CD14-positive monocyte (primary cell): ENCODE measurements at regions not wholly inside any gene's neighbourhood (a gene's known extent, or its start where the extent isn't known, plus 50 kb on each side); places are given as distances from the start of the nearest gene placed in this dataset.
A peak's percentile ranks its signal among the peaks of the same experiment; 100 is the strongest.

Experiments used
- DNase-seq, 3 donors: peaks; one replicate each; pipeline ENCODE4 v3.0.0-alpha.2; 2011 to 2022
- H2AFZ ChIP-seq: 2 replicates; pipeline ENCODE4 v1.6.0; 2012; ENCODE audit warnings: mild to moderate bottlenecking, low read depth, low read length, inconsistent platforms; ENCODE audit not compliant: insufficient read depth, poor library complexity, severe bottlenecking
- H3K27ac ChIP-seq, 2 donors: 1 replicate in 1 of 2; 2 replicates in 1 of 2; pipeline ENCODE4 v1.5.1; 2012 to 2013; ENCODE audit warnings: low read length in 2 of 2, control low read depth in 1 of 2, inconsistent platforms in 1 of 2, low read depth in 1 of 2, mild to moderate bottlenecking in 1 of 2
- H3K27me3 ChIP-seq, 2 donors: one replicate each; pipeline versions ENCODE4 v1.6.0 to v1.6.1; 2011 to 2013; ENCODE audit warnings: low read length in 2 of 2; ENCODE audit not compliant: control insufficient read depth in 2 of 2, insufficient read depth in 2 of 2
- H3K36me3 ChIP-seq, 2 donors: replicated peaks in 1 of 2; 1 replicate in 1 of 2; 2 replicates in 1 of 2; pipeline versions ENCODE4 v1.5.1 to v1.6.1; 2012 to 2013; ENCODE audit warnings: low read length in 2 of 2, control low read depth in 1 of 2, inconsistent platforms in 1 of 2, mild to moderate bottlenecking in 1 of 2; ENCODE audit not compliant: insufficient read depth in 2 of 2, control insufficient read depth in 1 of 2
- H3K4me1 ChIP-seq, 2 donors: 1 replicate in 1 of 2; 2 replicates in 1 of 2; pipeline versions ENCODE4 v1.5.1 to v1.6.1; 2012 to 2013; ENCODE audit warnings: low read length in 2 of 2, control low read depth in 1 of 2, inconsistent platforms in 1 of 2, mild to moderate bottlenecking in 1 of 2, moderate library complexity in 1 of 2; ENCODE audit not compliant: insufficient read depth in 2 of 2, control insufficient read depth in 1 of 2
- H3K4me2 ChIP-seq: replicated peaks from 2 replicates; pipeline ENCODE3; 2012; ENCODE audit warnings: low read length, moderate library complexity, mild to moderate bottlenecking; ENCODE audit not compliant: poor library complexity, severe bottlenecking; ENCODE audit errors: extremely low read depth
- H3K4me3 ChIP-seq, 3 experiments: fragments of 200-600 bp in 1 of 3; sonication (generic) in 1 of 3; replicated peaks in 1 of 3; 1 replicate in 2 of 3; 2 replicates in 1 of 3; pipeline ENCODE4 v1.5.1; 2011 to 2013; ENCODE audit warnings: low read length in 3 of 3, mild to moderate bottlenecking in 3 of 3, control low read depth in 2 of 3, low read depth in 2 of 3, inconsistent platforms in 1 of 3, moderate library complexity in 1 of 3
- H3K79me2 ChIP-seq: 2 replicates; pipeline ENCODE4 v1.6.0; 2012; ENCODE audit warnings: mild to moderate bottlenecking, control low read depth, inconsistent platforms, low read length, moderate library complexity; ENCODE audit not compliant: insufficient read depth
- H3K9ac ChIP-seq: 2 replicates; pipeline ENCODE4 v1.6.0; 2017; ENCODE audit warnings: low read length, mild to moderate bottlenecking; ENCODE audit not compliant: insufficient read depth, poor library complexity, severe bottlenecking
- H3K9me3 ChIP-seq, 2 donors: replicated peaks in 1 of 2; 1 replicate in 1 of 2; 2 replicates in 1 of 2; pipeline versions ENCODE4 v1.5.1 to v1.6.1; 2012 to 2013; ENCODE audit warnings: low read length in 2 of 2, control low read depth in 1 of 2; ENCODE audit not compliant: control insufficient read depth in 1 of 2, insufficient read depth in 1 of 2
- H4K20me1 ChIP-seq: 2 replicates; pipeline ENCODE4 v1.6.0; 2012; ENCODE audit warnings: mild to moderate bottlenecking, low read length, control low read depth, moderate library complexity; ENCODE audit not compliant: insufficient read depth
- H3K27ac Mint-ChIP-seq, 7 donors: one replicate each; pipeline ENCODE4 v1.8.0; 2020; ENCODE audit warnings: mild to moderate bottlenecking in 7 of 7, mixed read lengths in 7 of 7, moderate library complexity in 6 of 7, inconsistent platforms in 2 of 7
- H3K27me3 Mint-ChIP-seq, 3 donors: one replicate each; pipeline ENCODE4 v1.8.0; 2021 to 2022; ENCODE audit warnings: low read depth in 3 of 3, mild to moderate bottlenecking in 3 of 3, mixed read lengths in 3 of 3, moderate library complexity in 3 of 3, inconsistent platforms in 1 of 3
- H3K36me3 Mint-ChIP-seq, 2 donors: one replicate each; pipeline ENCODE4 v1.8.0; 2020; ENCODE audit warnings: mixed read lengths in 2 of 2, inconsistent platforms in 1 of 2, mild to moderate bottlenecking in 1 of 2
- H3K4me1 Mint-ChIP-seq: one replicate; pipeline ENCODE4 v1.8.0; 2020; ENCODE audit warnings: mild to moderate bottlenecking, mixed read lengths
- H3K4me3 Mint-ChIP-seq, 2 donors: one replicate each; pipeline ENCODE4 v1.8.0; 2020; ENCODE audit warnings: mild to moderate bottlenecking in 2 of 2, mixed read lengths in 2 of 2, moderate library complexity in 1 of 2
- H3K9me3 Mint-ChIP-seq, 7 donors: one replicate each; pipeline ENCODE4 v1.8.0; 2020 to 2022; ENCODE audit warnings: mixed read lengths in 7 of 7, mild to moderate bottlenecking in 6 of 7, moderate library complexity in 6 of 7, inconsistent platforms in 2 of 7
- CTCF ChIP-seq: fragments of 200-600 bp; IDR thresholded peaks from one replicate; pipeline ENCODE4 v1.8.0; 2022; ENCODE audit warnings: antibody characterized with exemption, mild to moderate bottlenecking
- WGBS: methylation state at CpG from one replicate; pipeline ENCODE4 v1.1.5; 2013; ENCODE audit warnings: missing lambda C conversion rate; ENCODE audit not compliant: insufficient coverage; 5-methylcytosine and 5-hydroxymethylcytosine counted together
- intact Hi-C, 2 donors: fragments of 100-400 bp; cut with micrococcal nuclease; formaldehyde crosslinking; loops; one replicate each; pipeline versions ENCODE4 v1.15.0 to v1.15.1; 2023

DNA sequence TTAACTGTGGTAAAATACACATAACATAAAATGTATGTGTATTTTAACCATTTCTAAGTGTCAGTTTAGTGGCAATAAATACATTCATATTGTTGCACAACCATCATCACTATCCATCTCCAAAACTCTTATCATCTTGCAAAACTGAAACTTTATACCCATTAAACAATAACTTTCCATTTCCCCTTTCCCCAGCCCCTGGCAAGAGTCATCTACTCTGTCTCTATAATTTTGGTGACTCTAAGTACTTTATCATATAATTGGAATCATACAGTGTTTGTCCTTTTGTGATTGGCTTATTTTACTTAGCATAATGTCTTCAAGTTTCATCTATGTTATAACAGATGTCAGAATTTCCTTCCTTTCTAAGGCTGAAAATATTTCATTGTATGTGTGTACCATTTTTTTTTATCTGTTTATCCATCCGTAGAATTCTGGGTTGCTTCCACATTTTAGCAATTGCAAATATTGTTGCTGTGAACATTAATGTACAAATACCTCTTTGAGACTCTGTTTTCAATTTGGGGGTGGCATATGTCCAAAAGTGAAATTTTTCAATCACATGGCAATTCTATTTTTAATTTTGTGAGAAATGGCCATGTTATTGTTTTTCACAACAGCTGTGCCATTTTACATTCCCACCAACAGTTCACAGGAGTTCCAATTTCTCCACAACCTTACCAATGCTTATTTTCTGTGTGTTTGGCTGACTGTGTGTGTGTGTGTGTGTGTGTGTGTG lies 153.9 kb upstream of the GORAB start:
- Histone ChIP-seq H3K9me3 (peaks cover 0 to 6% of the 10 kb centered on the region in 2 donors), H3K79me2 (no peaks in the 10 kb centered on the region), H3K27ac (no peak overlapping the region), H3K36me3 (no peaks in the 10 kb centered on the region), H3K4me1 (no peaks in the 10 kb centered on the region), H4K20me1 (no peaks in the 10 kb centered on the region), H2AFZ (no peak overlapping the region), H3K9ac (no peak overlapping the region), H3K4me2 (no peak overlapping the region), H3K27me3 (no peaks in the 10 kb centered on the region), H3K4me3 (no peak overlapping the region)
- Mint-ChIP-seq H3K27me3 (peaks cover 0 to 4% (median 1%) of the 10 kb centered on the region in 3 donors), H3K4me3 (peak overlapping the region in 1 of 2 donors; percentile 5), H3K9me3 (peaks cover 0 to 11% (median 2%) of the 10 kb centered on the region in 7 donors), H3K27ac (no peak overlapping the region), H3K4me1 (peaks cover 5% of the 10 kb centered on the region), H3K36me3 (no peaks in the 10 kb centered on the region)
- intact Hi-C loops, result no loop called here
- no peak for DNase-seq
- no CpG with 5 or more reads among the region's 1 CpG for WGBS
- no peak for TF ChIP-seq CTCF

DNA sequence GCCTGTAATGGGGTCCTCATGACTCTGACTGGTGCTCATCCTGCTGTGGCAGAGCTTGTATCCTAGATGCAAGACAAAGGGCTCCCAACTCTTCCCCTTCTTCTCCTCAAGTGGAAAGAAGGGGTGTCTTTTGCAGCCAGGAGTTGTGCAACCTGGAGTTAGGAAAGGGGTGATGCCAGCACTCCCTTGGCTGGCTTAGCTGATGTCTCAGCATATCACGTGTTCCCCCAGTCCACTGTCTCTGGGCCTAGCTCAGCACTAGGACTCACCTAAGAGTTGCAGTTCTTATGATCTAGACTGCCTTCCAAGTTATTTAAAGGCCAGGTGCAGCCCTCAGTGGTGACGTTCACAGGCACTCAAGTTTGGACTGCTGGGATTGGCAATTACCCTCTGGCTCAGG lies 146.2 kb upstream of the GORAB start:
- no peak overlapping the region for H3K27ac Mint-ChIP-seq
- WGBS, result 88% methylated on average over 2 of the region's 2 CpGs
- Histone ChIP-seq H3K4me1 (no peaks in the 10 kb centered on the region), H3K79me2 (no peaks in the 10 kb centered on the region), H3K4me2 (no peak overlapping the region), H3K9me3 (peaks cover 0 to 9% of the 10 kb centered on the region in 2 donors), H2AFZ (no peak overlapping the region), H3K27me3 (no peaks in the 10 kb centered on the region), H3K36me3 (no peaks in the 10 kb centered on the region), H4K20me1 (no peaks in the 10 kb centered on the region), H3K4me3 (no peak overlapping the region), H3K27ac (no peak overlapping the region), H3K9ac (no peak overlapping the region)
- no peaks in the 10 kb centered on the region for H3K36me3 Mint-ChIP-seq
- H3K9me3 Mint-ChIP-seq, result peaks cover 0 to 10% (median 3%) of the 10 kb centered on the region in 7 donors
- intact Hi-C loops, result no loop called here
- H3K4me3 Mint-ChIP-seq, result no peak overlapping the region
- no peak for TF ChIP-seq CTCF
- H3K27me3 Mint-ChIP-seq, result peaks cover 0 to 2% (median 2%) of the 10 kb centered on the region in 3 donors
- no peaks in the 10 kb centered on the region for H3K4me1 Mint-ChIP-seq
- DNase-seq, result no peak
